Neural progenitor cell (in vitro differentiated cells): ENCODE measurements at regions not wholly inside any gene's neighbourhood (a gene's known extent, or its start where the extent isn't known, plus 50 kb on each side); places are given as distances from the start of the nearest gene placed in this dataset.

Experiments
- DNase-seq: peaks from one replicate; pipeline ENCODE4 v3.0.0-alpha.2; 2016; ENCODE audit warnings: low spot score
- H2AFZ ChIP-seq: fragments of 200-600 bp; sonication (generic); replicated peaks from 2 replicates; pipeline ENCODE4 v1.6.1; 2016; ENCODE audit warnings: antibody characterized with exemption
- H3F3A ChIP-seq: fragments of 200-600 bp; sonication (generic); 2 replicates; pipeline ENCODE4 v1.6.1; 2016; ENCODE audit warnings: antibody characterized with exemption, low read depth
- H3K27ac ChIP-seq: fragments of 200-600 bp; sonication (generic); 2 replicates; pipeline ENCODE4 v1.5.1; 2016; ENCODE audit warnings: mild to moderate bottlenecking
- H3K27me3 ChIP-seq: fragments of 200-600 bp; sonication (generic); 2 replicates; pipeline ENCODE4 v1.6.1; 2016; ENCODE audit warnings: mild to moderate bottlenecking, moderate library complexity
- H3K36me3 ChIP-seq: fragments of 200-600 bp; sonication (generic); 2 replicates; pipeline ENCODE4 v1.5.1; 2016
- H3K4me1 ChIP-seq: fragments of 200-600 bp; sonication (generic); 2 replicates; pipeline ENCODE4 v1.6.1; 2016; ENCODE audit warnings: mixed run types
- H3K4me2 ChIP-seq: fragments of 200-600 bp; sonication (generic); 2 replicates; pipeline ENCODE4 v1.6.1; 2016
- H3K4me3 ChIP-seq: fragments of 200-600 bp; sonication (generic); 2 replicates; pipeline ENCODE4 v1.5.1; 2016
- H3K79me2 ChIP-seq: fragments of 200-600 bp; sonication (generic); 2 replicates; pipeline ENCODE4 v1.6.1; 2016; ENCODE audit warnings: low read depth
- H3K9ac ChIP-seq: fragments of 200-600 bp; sonication (generic); 2 replicates; pipeline ENCODE4 v1.6.1; 2016
- H3K9me3 ChIP-seq: fragments of 200-600 bp; sonication (generic); 2 replicates; pipeline ENCODE4 v1.5.1; 2016; ENCODE audit warnings: low read depth
- H4K20me1 ChIP-seq: fragments of 200-600 bp; sonication (generic); 2 replicates; pipeline ENCODE4 v1.6.1; 2016; ENCODE audit warnings: low read depth
- H3K27ac Mint-ChIP-seq: 3 replicates; pipeline ENCODE4 v1.8.0; 2021; ENCODE audit warnings: mixed read lengths
- H3K27me3 Mint-ChIP-seq: 2 replicates; pipeline ENCODE4 v1.8.0; 2022; ENCODE audit warnings: low read depth, mild to moderate bottlenecking, inconsistent platforms, moderate library complexity, mixed read lengths; ENCODE audit not compliant: insufficient read depth
- H3K36me3 Mint-ChIP-seq: 3 replicates; pipeline ENCODE4 v1.8.0; 2021; ENCODE audit warnings: mixed read lengths
- H3K4me1 Mint-ChIP-seq: 3 replicates; pipeline ENCODE4 v1.8.0; 2021; ENCODE audit warnings: mixed read lengths
- H3K4me3 Mint-ChIP-seq: 3 replicates; pipeline ENCODE4 v1.8.0; 2021; ENCODE audit warnings: mild to moderate bottlenecking, moderate library complexity, mixed read lengths
- H3K9me3 Mint-ChIP-seq: 3 replicates; pipeline ENCODE4 v1.8.0; 2020; ENCODE audit warnings: mixed read lengths
- CTCF ChIP-seq: fragments of 200-600 bp; sonication (generic); IDR thresholded peaks from 2 replicates; pipeline ENCODE4 v1.5.1; 2017; ENCODE audit warnings: antibody characterized with exemption, mild to moderate bottlenecking
- EZH2 ChIP-seq: fragments of 200-600 bp; sonication (generic); IDR thresholded peaks from 2 replicates; pipeline ENCODE4 v1.6.1; 2017; ENCODE audit warnings: antibody characterized with exemption, mild to moderate bottlenecking, moderate library complexity
- EZH2phosphoT487 ChIP-seq: fragments of 200-600 bp; sonication (generic); IDR thresholded peaks from 2 replicates; pipeline ENCODE4 v1.6.1; 2017; ENCODE audit warnings: antibody characterized with exemption

DNA sequence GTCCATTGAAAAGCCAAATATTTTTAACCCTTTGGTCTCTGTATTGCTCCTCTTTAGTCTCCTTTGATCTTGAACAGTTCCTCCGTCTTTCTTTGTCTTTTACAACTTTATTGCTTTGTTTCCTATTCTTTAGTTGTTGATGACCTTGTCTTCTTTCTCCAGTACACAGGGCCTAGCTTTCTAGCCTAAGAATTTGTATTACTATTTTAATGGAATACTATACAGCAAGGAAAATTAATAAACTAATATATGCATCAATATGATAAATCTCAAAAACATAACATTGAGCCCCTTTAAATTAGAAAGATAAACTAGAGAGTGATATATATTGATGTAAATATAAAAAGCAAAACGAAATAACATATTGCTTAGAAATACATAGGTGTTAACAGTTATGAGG lies 88.7 kb downstream of the NR1D2 start:
- no peak overlapping the region for H3K27ac ChIP-seq
- H2AFZ ChIP-seq = no peak overlapping the region
- H3K79me2 ChIP-seq = no peaks in the 10 kb centered on the region
- DNase-seq = no peak
- Mint-ChIP-seq H3K36me3 (no peaks in the 10 kb centered on the region), H3K27ac (no peak overlapping the region), H3K4me3 (no peak overlapping the region), H3K27me3 (peaks cover 1% of the 10 kb centered on the region), H3K4me1 (peaks cover 1% of the 10 kb centered on the region), H3K9me3 (peaks cover 7% of the 10 kb centered on the region)
- H3K27me3 ChIP-seq = no peaks in the 10 kb centered on the region
- H3K4me2 ChIP-seq = no peak overlapping the region
- TF ChIP-seq CTCF = no peak
- no peak for TF ChIP-seq EZH2phosphoT487
- TF ChIP-seq EZH2 = no peak
- H3K36me3 ChIP-seq = no peaks in the 10 kb centered on the region
- H4K20me1 ChIP-seq = no peaks in the 10 kb centered on the region
- no peaks in the 10 kb centered on the region for H3K4me1 ChIP-seq
- H3F3A ChIP-seq = no peaks in the 10 kb centered on the region
- no peaks in the 10 kb centered on the region for H3K9me3 ChIP-seq
- H3K4me3 ChIP-seq = no peak overlapping the region
- H3K9ac ChIP-seq = no peak overlapping the region

GRCh38 chr3:24034464-24034863 lies 89.4 kb downstream of the NR1D2 start:
- Histone ChIP-seq H3K4me2 (no peak overlapping the region), H3K36me3 (no peaks in the 10 kb centered on the region), H3K27ac (no peak overlapping the region), H4K20me1 (no peaks in the 10 kb centered on the region), H3K9me3 (no peaks in the 10 kb centered on the region), H2AFZ (no peak overlapping the region), H3K27me3 (no peaks in the 10 kb centered on the region), H3K9ac (no peak overlapping the region), H3K79me2 (no peaks in the 10 kb centered on the region), H3K4me1 (no peaks in the 10 kb centered on the region), H3F3A (no peaks in the 10 kb centered on the region), H3K4me3 (no peak overlapping the region)
- Mint-ChIP-seq H3K27me3 (no peaks in the 10 kb centered on the region), H3K36me3 (no peaks in the 10 kb centered on the region), H3K4me3 (no peak overlapping the region), H3K27ac (no peak overlapping the region), H3K4me1 (no peaks in the 10 kb centered on the region), H3K9me3 (peaks cover 7% of the 10 kb centered on the region)
- TF ChIP-seq EZH2 (no peak), EZH2phosphoT487 (no peak), CTCF (no peak)
- DNase-seq = no peak

GRCh38 chr3:24037971-24038370 lies 92.9 kb downstream of the NR1D2 start:
- Histone ChIP-seq H3K27ac (no peak overlapping the region), H3K9ac (no peak overlapping the region), H3K36me3 (no peaks in the 10 kb centered on the region), H3K79me2 (no peaks in the 10 kb centered on the region), H3K4me2 (no peak overlapping the region), H3F3A (no peaks in the 10 kb centered on the region), H3K4me1 (no peaks in the 10 kb centered on the region), H3K9me3 (no peaks in the 10 kb centered on the region), H3K27me3 (no peaks in the 10 kb centered on the region), H4K20me1 (no peaks in the 10 kb centered on the region), H2AFZ (no peak overlapping the region), H3K4me3 (no peak overlapping the region)
- Mint-ChIP-seq H3K4me3 (no peak overlapping the region), H3K9me3 (no peaks in the 10 kb centered on the region), H3K4me1 (no peaks in the 10 kb centered on the region), H3K36me3 (no peaks in the 10 kb centered on the region), H3K27me3 (no peaks in the 10 kb centered on the region), H3K27ac (no peak overlapping the region)
- DNase-seq = no peak
- TF ChIP-seq EZH2 (no peak), CTCF (no peak), EZH2phosphoT487 (no peak)

DNA sequence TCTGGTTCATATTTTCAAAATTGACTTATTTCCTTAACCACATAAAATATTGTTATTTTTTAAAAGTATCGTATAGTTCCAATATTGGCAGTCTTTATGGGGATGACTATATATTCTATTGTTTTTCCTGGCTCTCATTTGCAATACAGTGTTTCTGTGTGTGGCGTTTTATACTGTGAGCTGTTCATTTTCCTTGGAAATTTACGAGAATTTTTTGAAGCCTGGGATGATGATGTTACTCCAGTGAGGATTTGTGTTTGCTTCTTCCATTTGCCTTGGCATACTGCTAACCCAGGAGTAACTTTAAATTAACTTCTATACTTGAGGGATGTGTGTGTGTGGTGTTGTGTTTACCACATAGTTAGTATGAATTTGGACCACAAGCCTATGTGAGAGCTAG lies 95.2 kb downstream of the NR1D2 start:
- Histone ChIP-seq H4K20me1 (no peaks in the 10 kb centered on the region), H3K36me3 (no peaks in the 10 kb centered on the region), H3K9ac (no peak overlapping the region), H3K4me3 (no peak overlapping the region), H3K79me2 (no peaks in the 10 kb centered on the region), H2AFZ (peak overlapping the region; percentile 37), H3K9me3 (no peaks in the 10 kb centered on the region), H3K4me2 (no peak overlapping the region), H3K4me1 (no peaks in the 10 kb centered on the region), H3K27ac (no peak overlapping the region), H3F3A (no peaks in the 10 kb centered on the region), H3K27me3 (no peaks in the 10 kb centered on the region)
- Mint-ChIP-seq H3K4me3 (no peak overlapping the region), H3K36me3 (no peaks in the 10 kb centered on the region), H3K27me3 (peaks cover 4% of the 10 kb centered on the region), H3K9me3 (no peaks in the 10 kb centered on the region), H3K4me1 (no peaks in the 10 kb centered on the region), H3K27ac (no peak overlapping the region)
- DNase-seq = no peak
- TF ChIP-seq EZH2 = no peak
- no peak for TF ChIP-seq EZH2phosphoT487
- no peak for TF ChIP-seq CTCF
